H1 (cell line): ENCODE measurements at regions not wholly inside any gene's neighbourhood (a gene's known extent, or its start where the extent isn't known, plus 50 kb on each side); places are given as distances from the start of the nearest gene placed in this dataset.
A peak's percentile ranks its signal among the peaks of the same experiment; 100 is the strongest.

Experiments used
- CTCF ChIA-PET: fragments of 300-600 bp; sonication (Branson Sonifier 250); formaldehyde crosslinking; loops from one replicate; lab custom pipeline; 2021; ENCODE audit not compliant: partially characterized antibody; lab: Charles Lee
- POLR2A ChIA-PET: fragments of 300-600 bp; sonication (Branson Sonifier 250); formaldehyde crosslinking; loops from one replicate; lab custom pipeline; 2021; ENCODE audit warnings: inconsistent platforms; ENCODE audit not compliant: partially characterized antibody; lab: Charles Lee
- DNase-seq, 2 experiments: peaks; one replicate each; pipeline versions ENCODE4 v3.0.0 to v3.0.0-alpha.2; 2010 to 2022; ENCODE audit warnings: low spot score in 2 of 2, low read depth in 1 of 2, mixed read lengths in 1 of 2
- FAIRE-seq: peaks from 2 replicates; lab custom pipeline; 2011; peaks lifted over from hg19 to GRCh38; lab: Jason Lieb, UNC
- H2AFZ ChIP-seq: 2 replicates; pipeline ENCODE4 v1.8.1; 2012; ENCODE audit warnings: low read length, inconsistent platforms
- H2AK5ac ChIP-seq: 2 replicates; pipeline ENCODE4 v1.6.1; 2013; ENCODE audit warnings: low read depth, low read length
- H2BK120ac ChIP-seq: replicated peaks from 2 replicates; pipeline ENCODE3; 2013; ENCODE audit warnings: low read depth, low read length, inconsistent platforms
- H2BK12ac ChIP-seq: 2 replicates; pipeline ENCODE4 v1.6.1; 2013; ENCODE audit warnings: low read depth, low read length
- H2BK15ac ChIP-seq: 2 replicates; pipeline ENCODE4 v1.6.1; 2013; ENCODE audit warnings: low read length
- H2BK20ac ChIP-seq: 2 replicates; pipeline ENCODE4 v1.6.1; 2013; ENCODE audit warnings: low read length
- H2BK5ac ChIP-seq: 2 replicates; pipeline ENCODE4 v1.6.1; 2013; ENCODE audit warnings: low read depth, low read length
- H3K14ac ChIP-seq: 2 replicates; pipeline ENCODE4 v1.6.1; 2013; ENCODE audit warnings: inconsistent platforms; ENCODE audit not compliant: insufficient read length
- H3K18ac ChIP-seq: 2 replicates; pipeline ENCODE4 v1.6.1; 2013; ENCODE audit warnings: low read length; ENCODE audit errors: extremely low read depth
- H3K23ac ChIP-seq: 2 replicates; pipeline ENCODE4 v1.6.1; 2013; ENCODE audit warnings: inconsistent platforms; ENCODE audit not compliant: insufficient read length
- H3K23me2 ChIP-seq: 2 replicates; pipeline ENCODE4 v1.6.1; 2013; ENCODE audit warnings: low read depth, low read length
- H3K27ac ChIP-seq: 2 replicates; pipeline ENCODE4 v1.6.1; 2011; ENCODE audit warnings: low read depth, low read length, inconsistent platforms
- H3K27me3 ChIP-seq, 4 experiments: replicated peaks in 1 of 4; 1 replicate in 1 of 4; 2 replicates in 3 of 4; pipeline versions ENCODE4 v1.6.1 to v1.8.1; 2011 to 2013; ENCODE audit warnings: low read length in 3 of 4, mild to moderate bottlenecking in 3 of 4, inconsistent platforms in 2 of 4, mixed read lengths in 2 of 4, moderate library complexity in 1 of 4; ENCODE audit not compliant: control insufficient read depth in 3 of 4, insufficient read depth in 3 of 4; ENCODE audit errors: extremely low read depth in 1 of 4
- H3K36me3 ChIP-seq, 4 experiments: 2 replicates each; pipeline versions ENCODE4 v1.6.1 to v1.8.1; 2011 to 2013; ENCODE audit warnings: mild to moderate bottlenecking in 4 of 4, low read length in 3 of 4, moderate library complexity in 2 of 4, control low read depth in 1 of 4, inconsistent platforms in 1 of 4; ENCODE audit not compliant: insufficient read depth in 4 of 4, control insufficient read depth in 2 of 4
- H3K4ac ChIP-seq: replicated peaks from 2 replicates; pipeline ENCODE3; 2013; ENCODE audit warnings: low read length, low read depth, mixed read lengths, inconsistent platforms; ENCODE audit not compliant: insufficient read length
- H3K4me1 ChIP-seq, 4 experiments: replicated peaks in 1 of 4; 1 replicate in 1 of 4; 2 replicates in 3 of 4; pipeline versions ENCODE4 v1.6.1 to v1.8.1; 2011 to 2013; ENCODE audit warnings: low read length in 3 of 4, inconsistent platforms in 2 of 4, mixed read lengths in 1 of 4; ENCODE audit not compliant: insufficient read depth in 4 of 4, control insufficient read depth in 3 of 4
- H3K4me2 ChIP-seq, 2 experiments: 2 replicates each; pipeline versions ENCODE4 v1.6.1 to v1.8.1; 2011 to 2013; ENCODE audit warnings: low read depth in 2 of 2, low read length in 2 of 2, control low read depth in 1 of 2, inconsistent platforms in 1 of 2, mild to moderate bottlenecking in 1 of 2; ENCODE audit not compliant: insufficient read depth in 1 of 2
- H3K4me3 ChIP-seq, 4 experiments: fragments of 200-600, 300-600 bp in 1 of 4; sonication (generic), shearing (Covaris generic), sonication (Bioruptor Twin) in 1 of 4; 2 replicates each; pipeline versions ENCODE4 v1.5.1 to v1.8.1; 2011 to 2016; ENCODE audit warnings: low read length in 4 of 4, low read depth in 3 of 4, control low read depth in 2 of 4, inconsistent platforms in 2 of 4, mild to moderate bottlenecking in 2 of 4, mixed read lengths in 1 of 4, moderate library complexity in 1 of 4; ENCODE audit not compliant: insufficient read depth in 2 of 4; ENCODE audit errors: extremely low read depth in 1 of 4
- H3K56ac ChIP-seq: replicated peaks from 2 replicates; pipeline ENCODE3; 2013; ENCODE audit warnings: low read depth, mild to moderate bottlenecking, mixed read lengths, low read length, inconsistent platforms; ENCODE audit not compliant: insufficient read length
- H3K79me1 ChIP-seq: 2 replicates; pipeline ENCODE4 v1.6.1; 2013; ENCODE audit warnings: low read depth, low read length, control low read depth
- H3K79me2 ChIP-seq, 2 experiments: 2 replicates each; pipeline versions ENCODE4 v1.6.1 to v1.8.1; 2012 to 2013; ENCODE audit warnings: low read length in 2 of 2, mild to moderate bottlenecking in 2 of 2, inconsistent platforms in 1 of 2; ENCODE audit not compliant: insufficient read depth in 2 of 2, control insufficient read depth in 1 of 2
- H3K9ac ChIP-seq, 4 experiments: replicated peaks in 1 of 4; 1 replicate in 1 of 4; 2 replicates in 3 of 4; pipeline versions ENCODE4 v1.6.1 to v1.8.1; 2011 to 2013; ENCODE audit warnings: low read depth in 3 of 4, low read length in 3 of 4, control low read depth in 2 of 4, mild to moderate bottlenecking in 2 of 4, moderate library complexity in 2 of 4, inconsistent platforms in 1 of 4; ENCODE audit errors: extremely low read depth in 1 of 4
- H3K9me3 ChIP-seq, 2 experiments: 2 replicates each; pipeline versions ENCODE4 v1.6.1 to v1.8.1; 2012 to 2013; ENCODE audit warnings: mild to moderate bottlenecking in 2 of 2, moderate library complexity in 2 of 2, control low read depth in 1 of 2, inconsistent platforms in 1 of 2, low read depth in 1 of 2, low read length in 1 of 2, mixed read lengths in 1 of 2; ENCODE audit not compliant: insufficient read depth in 2 of 2
- H4K20me1 ChIP-seq, 2 experiments: replicated peaks in 1 of 2; 2 replicates each; pipeline versions ENCODE3 to v1.8.1; 2011 to 2013; ENCODE audit warnings: inconsistent platforms in 2 of 2, low read length in 2 of 2, mild to moderate bottlenecking in 1 of 2; ENCODE audit not compliant: insufficient read depth in 2 of 2, control insufficient read depth in 1 of 2
- H4K5ac ChIP-seq: 2 replicates; pipeline ENCODE4 v1.6.1; 2013; ENCODE audit warnings: low read length, low read depth, mixed read lengths, inconsistent platforms; ENCODE audit not compliant: insufficient read length
- H4K8ac ChIP-seq: 2 replicates; pipeline ENCODE4 v1.8.0; 2013; ENCODE audit warnings: mild to moderate bottlenecking, moderate library complexity, low read length, inconsistent platforms; ENCODE audit not compliant: insufficient read depth; ENCODE audit errors: extremely low read depth
- H4K91ac ChIP-seq: replicated peaks from 2 replicates; pipeline ENCODE3; 2013; ENCODE audit warnings: low read length, mixed read lengths, inconsistent platforms; ENCODE audit not compliant: insufficient read length
- CEBPB ChIP-seq: IDR thresholded peaks from 2 replicates; pipeline ENCODE4 v1.6.1; 2012; ENCODE audit warnings: low read depth, low read length
- MAFK ChIP-seq: IDR thresholded peaks from 2 replicates; pipeline ENCODE4 v1.6.1; 2012; ENCODE audit warnings: low read depth, mild to moderate bottlenecking, improper control_type of control experiment, low read length
- NANOG ChIP-seq: IDR thresholded peaks from 2 replicates; pipeline ENCODE4 v1.6.1; 2011; ENCODE audit warnings: low read length, low read depth, mild to moderate bottlenecking, inconsistent platforms; ENCODE audit not compliant: insufficient read depth, poor library complexity, severe bottlenecking
- WGBS, 2 experiments: shearing (Covaris generic) in 1 of 2; methylation state at CpG; one replicate each; pipeline versions ENCODE4 v1.1.6 to v1.1.7; 2013 to 2015; ENCODE audit warnings: low lambda C conversion rate in 2 of 2, mixed read lengths in 2 of 2, inconsistent platforms in 1 of 2, low coverage in 1 of 2, missing lambda C conversion rate in 1 of 2; ENCODE audit not compliant: insufficient replicate concordance in 2 of 2, insufficient coverage in 1 of 2, insufficient read length in 1 of 2; ENCODE audit errors: extremely low coverage in 1 of 2, missing lambda C conversion rate in 1 of 2; 5-methylcytosine and 5-hydroxymethylcytosine counted together

- Histone ChIP-seq H3K79me1 (no peaks in the 10 kb centered on the region), H3K23me2 (no peaks in the 10 kb centered on the region), H2BK15ac (no peak overlapping the region), H3K4me3 (no peak overlapping the region), H4K5ac (no peak overlapping the region), H3K4me2 (no peak overlapping the region), H2BK5ac (0 out of 2 replicates have a peak overlapping the region, but pooled peaks have one; percentile 31), H4K8ac (peak overlapping the region; percentile 60; the same call in 1 of the 2 replicates), H3K9me3 (no peaks in the 10 kb centered on the region), H3K9ac (no peak overlapping the region), H2BK20ac (no peak overlapping the region), H2BK120ac (no peak overlapping the region), H3K56ac (no peak overlapping the region), H3K4ac (no peak overlapping the region), H2BK12ac (no peak overlapping the region), H2AFZ (no peak overlapping the region), H3K27ac (no peak overlapping the region), H3K14ac (no peak overlapping the region), H4K20me1 (no peaks in the 10 kb centered on the region), H3K23ac (no peak overlapping the region), H3K36me3 (no peaks in the 10 kb centered on the region), H3K18ac (no peak overlapping the region), H3K4me1 (no peaks in the 10 kb centered on the region), H4K91ac (no peak overlapping the region), H3K79me2 (no peaks in the 10 kb centered on the region), H3K27me3 (no peaks in the 10 kb centered on the region), H2AK5ac (no peak overlapping the region)
- CTCF ChIA-PET = interaction anchor here (2.2 kb wide), 1 partner anchor 10 kb away, joined by 5 read pairs; no protein-coding TSS in a partner anchor
- DNase-seq (no peak), FAIRE-seq (no peak)
- 94% methylated on average over 5 of the region's 5 CpGs; no CpG with 5 or more reads in 1 of the 2 experiments for WGBS, 2 experiments
- TF ChIP-seq NANOG = no peak
- TF ChIP-seq CEBPB = no peak
- TF ChIP-seq MAFK = peak; percentile 2; the same call in 1 of the 2 replicates
- POLR2A ChIA-PET = no interaction called here
These were observed 54.2 kb upstream of the PTHLH start for GRCh38 chr12:28026701-28027100.
